ENCODE measurements at regions not wholly inside any gene's neighbourhood (a gene's known extent, or its start where the extent isn't known, plus 50 kb on each side); places are given as distances from the start of the nearest gene placed in this dataset.
"Not testable (repeated sequence)": the region's sequence is repeated elsewhere in the genome, so short reads cannot be mapped to it uniquely, and the experiment has no call there.

DNA sequence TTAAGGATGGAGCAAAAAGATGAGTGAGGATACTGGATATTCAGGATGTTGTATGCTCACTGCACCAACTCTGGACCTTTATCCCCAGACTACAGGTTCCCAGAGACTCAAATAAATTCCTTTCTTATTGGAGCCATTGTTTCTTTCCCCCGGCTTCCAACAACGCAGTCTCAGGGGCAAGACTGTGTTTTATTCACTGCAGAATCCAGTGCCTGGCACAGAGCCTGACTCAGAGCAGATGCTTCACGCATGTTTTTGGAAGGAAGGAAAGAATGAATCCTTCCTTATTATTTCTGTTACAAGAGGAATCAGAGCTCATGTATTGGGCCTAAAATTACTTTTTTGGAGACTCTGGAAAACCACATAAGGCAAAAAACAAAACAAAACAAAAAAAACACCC is 96.0 kb upstream of the VGLL4 start:
- Histone ChIP-seq H3K27me3 (no peaks in the 10 kb centered on the region), H3K36me3 (no peaks in the 10 kb centered on the region), H3K4me3 (no peak overlapping the region), H3K9ac (ENCODE audit: low read depth in 2 of 2, low read length in 2 of 2) (no peak overlapping the region), H3K27ac (no peak overlapping the region), H3K9me3 (no peaks in the 10 kb centered on the region), H3K4me1 (no peaks in the 10 kb centered on the region)
- no peak for DNase-seq
- TF ChIP-seq, protein P1, sequence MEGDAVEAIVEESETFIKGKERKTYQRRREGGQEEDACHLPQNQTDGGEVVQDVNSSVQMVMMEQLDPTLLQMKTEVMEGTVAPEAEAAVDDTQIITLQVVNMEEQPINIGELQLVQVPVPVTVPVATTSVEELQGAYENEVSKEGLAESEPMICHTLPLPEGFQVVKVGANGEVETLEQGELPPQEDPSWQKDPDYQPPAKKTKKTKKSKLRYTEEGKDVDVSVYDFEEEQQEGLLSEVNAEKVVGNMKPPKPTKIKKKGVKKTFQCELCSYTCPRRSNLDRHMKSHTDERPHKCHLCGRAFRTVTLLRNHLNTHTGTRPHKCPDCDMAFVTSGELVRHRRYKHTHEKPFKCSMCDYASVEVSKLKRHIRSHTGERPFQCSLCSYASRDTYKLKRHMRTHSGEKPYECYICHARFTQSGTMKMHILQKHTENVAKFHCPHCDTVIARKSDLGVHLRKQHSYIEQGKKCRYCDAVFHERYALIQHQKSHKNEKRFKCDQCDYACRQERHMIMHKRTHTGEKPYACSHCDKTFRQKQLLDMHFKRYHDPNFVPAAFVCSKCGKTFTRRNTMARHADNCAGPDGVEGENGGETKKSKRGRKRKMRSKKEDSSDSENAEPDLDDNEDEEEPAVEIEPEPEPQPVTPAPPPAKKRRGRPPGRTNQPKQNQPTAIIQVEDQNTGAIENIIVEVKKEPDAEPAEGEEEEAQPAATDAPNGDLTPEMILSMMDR (IDR thresholded peaks at IDR 0.05): no peak
- intact Hi-C loops (cut with DNase I): no loop called here

DNA sequence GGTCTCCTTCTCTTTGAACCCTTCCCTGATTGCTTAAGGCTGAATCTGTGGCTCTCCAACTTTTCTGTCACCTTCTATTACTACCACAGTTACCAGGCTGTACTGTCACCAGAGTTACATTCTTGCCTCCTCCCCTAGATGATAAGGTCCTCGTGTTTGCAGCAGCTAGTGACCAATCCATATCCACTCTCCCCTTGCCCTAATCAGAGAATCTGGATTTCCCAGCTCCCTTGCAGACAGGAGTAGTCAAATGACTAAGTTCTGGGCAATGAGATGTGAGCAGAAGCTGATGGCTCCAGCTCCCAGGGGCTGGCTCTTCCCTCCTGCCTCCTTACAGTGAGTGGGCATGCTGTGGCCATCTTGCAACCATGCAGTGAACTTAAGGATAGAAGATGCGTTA is 95.4 kb upstream of the VGLL4 start:
- no peak overlapping the region for H3K27ac ChIP-seq
- TF ChIP-seq, protein P1 (IDR thresholded peaks at IDR 0.05): no peak
- intact Hi-C loops (cut with DNase I): no loop called here
- no peaks in the 10 kb centered on the region for H3K36me3 ChIP-seq
- H3K9me3 ChIP-seq: no peaks in the 10 kb centered on the region
- DNase-seq: no peak
- H3K27me3 ChIP-seq: no peaks in the 10 kb centered on the region
- no peak overlapping the region for H3K9ac ChIP-seq (ENCODE audit: low read depth in 2 of 2, low read length in 2 of 2)
- no peaks in the 10 kb centered on the region for H3K4me1 ChIP-seq
- H3K4me3 ChIP-seq: no peak overlapping the region

DNA sequence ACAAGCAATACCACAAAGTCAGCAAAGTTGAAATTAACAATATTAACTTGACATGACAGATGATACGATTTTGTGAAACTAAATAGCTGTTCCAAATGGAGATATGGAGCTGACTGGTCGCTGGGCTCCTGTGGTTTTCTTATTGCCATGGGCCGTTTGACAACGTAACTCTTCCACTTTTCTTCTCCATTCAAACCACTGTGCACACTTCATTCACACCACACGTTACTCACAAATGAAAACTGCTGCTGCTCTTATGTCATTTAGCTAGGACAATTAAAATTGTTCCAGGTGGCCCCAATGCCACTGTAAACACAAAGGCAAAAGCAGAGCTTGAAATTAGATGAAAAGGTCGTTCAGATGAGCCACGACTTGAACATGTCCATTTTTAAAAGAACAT is 94.0 kb upstream of the VGLL4 start:
- Histone ChIP-seq H3K36me3 (no peaks in the 10 kb centered on the region), H3K27me3 (no peaks in the 10 kb centered on the region), H3K9me3 (no peaks in the 10 kb centered on the region), H3K4me3 (no peak overlapping the region), H3K27ac (no peak overlapping the region), H3K4me1 (no peaks in the 10 kb centered on the region), H3K9ac (ENCODE audit: low read depth in 2 of 2, low read length in 2 of 2) (no peak overlapping the region)
- TF ChIP-seq, protein P1 (IDR thresholded peaks at IDR 0.05): no peak
- intact Hi-C loops (cut with DNase I): no loop called here
- DNase-seq: no peak

DNA sequence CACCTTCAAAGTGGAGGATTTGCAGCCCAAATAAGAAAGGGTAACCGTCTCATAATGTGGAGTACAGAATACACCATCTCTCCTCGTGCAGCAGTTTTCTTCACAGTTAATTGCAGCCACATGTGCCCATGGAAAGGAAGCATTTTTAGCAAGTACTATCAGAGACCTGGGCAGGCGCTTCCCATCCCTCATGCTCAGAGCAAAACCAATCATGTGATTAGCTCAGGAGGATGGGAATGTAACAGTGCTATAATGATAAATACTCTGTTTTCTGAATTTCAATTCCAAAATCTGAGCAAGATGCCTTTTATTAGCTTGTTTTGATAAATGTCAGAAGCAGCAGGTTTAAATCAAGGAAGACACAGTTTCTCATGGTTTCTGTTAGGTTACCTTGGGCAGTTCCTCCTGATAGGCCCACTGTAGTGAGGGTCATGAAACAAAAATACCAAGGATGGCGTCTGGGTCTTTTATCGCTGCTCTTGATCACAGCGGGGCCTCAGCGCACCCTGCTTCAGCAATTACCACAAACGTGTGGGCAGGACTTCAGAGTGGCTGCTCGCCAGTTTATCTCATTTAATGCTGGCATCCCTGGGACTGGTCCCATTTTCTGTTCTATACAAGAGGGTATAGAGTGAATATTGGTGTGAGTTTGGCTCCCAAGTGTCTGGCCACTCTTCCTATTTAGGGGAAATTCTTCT is 92.6 kb upstream of the VGLL4 start:
- no peak for DNase-seq
- Histone ChIP-seq H3K9me3 (no peaks in the 10 kb centered on the region), H3K27me3 (no peaks in the 10 kb centered on the region), H3K9ac (ENCODE audit: low read depth in 2 of 2, low read length in 2 of 2) (no peak overlapping the region), H3K27ac (no peak overlapping the region), H3K36me3 (no peaks in the 10 kb centered on the region), H3K4me3 (no peak overlapping the region), H3K4me1 (no peaks in the 10 kb centered on the region)
- TF ChIP-seq, protein P1 (IDR thresholded peaks at IDR 0.05): no peak
- intact Hi-C loops (cut with DNase I): no loop called here

DNA sequence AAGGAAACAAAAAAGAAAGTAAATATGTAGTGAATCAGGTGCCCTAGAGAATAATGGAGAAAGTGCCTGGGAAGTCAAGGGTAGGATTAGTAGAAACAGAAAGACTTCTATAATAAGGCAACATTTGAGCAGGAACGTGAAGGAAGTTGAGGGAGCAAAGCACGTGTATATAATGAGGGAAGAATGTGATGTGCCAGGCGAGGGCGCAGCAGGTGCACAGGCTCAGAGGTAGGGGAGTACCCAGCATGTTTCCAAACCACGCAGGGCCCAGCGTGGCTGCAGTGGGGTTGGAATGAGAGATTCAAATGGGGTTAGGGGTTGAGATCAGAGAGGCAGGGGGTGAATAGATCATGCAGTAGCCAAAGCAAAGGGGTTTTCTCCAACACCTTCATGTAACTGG is 91.9 kb upstream of the VGLL4 start:
- Histone ChIP-seq H3K9me3 (no peaks in the 10 kb centered on the region), H3K4me3 (no peak overlapping the region), H3K4me1 (no peaks in the 10 kb centered on the region), H3K27me3 (no peaks in the 10 kb centered on the region), H3K27ac (no peak overlapping the region), H3K36me3 (no peaks in the 10 kb centered on the region), H3K9ac (ENCODE audit: low read depth in 2 of 2, low read length in 2 of 2) (no peak overlapping the region)
- intact Hi-C loops (cut with DNase I): no loop called here
- DNase-seq: peak; percentile 24
- TF ChIP-seq, protein P1 (IDR thresholded peaks at IDR 0.05): no peak

DNA sequence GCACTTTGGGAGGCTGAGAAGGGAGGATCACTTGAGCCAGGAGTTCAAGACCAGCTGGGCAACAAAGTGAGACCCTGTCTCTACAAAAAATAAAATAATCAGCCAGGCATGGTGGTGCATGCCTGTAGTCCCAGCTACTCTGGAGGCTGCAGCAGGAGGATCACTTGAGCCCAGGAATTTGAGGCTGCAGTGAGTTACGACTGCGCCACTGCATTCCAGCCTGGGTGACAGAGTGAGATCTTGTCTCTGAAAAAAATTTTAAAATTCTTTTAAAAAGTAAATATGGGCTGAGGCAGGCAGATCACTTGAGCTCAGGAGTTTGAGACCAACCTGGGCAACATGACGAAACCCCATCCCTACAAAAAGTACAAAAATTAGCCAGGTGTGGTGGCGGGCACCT is 91.4 kb upstream of the VGLL4 start:
- H3K4me1 ChIP-seq; H3K36me3 ChIP-seq; intact Hi-C loops (cut with DNase I); H3K9ac ChIP-seq (ENCODE audit: low read depth in 2 of 2, low read length in 2 of 2); DNase-seq; H3K27me3 ChIP-seq; H3K4me3 ChIP-seq; H3K27ac ChIP-seq; H3K9me3 ChIP-seq: not testable (repeated sequence)
